AML-193 (cell line): ENCODE measurements at regions not wholly inside any gene's neighbourhood (a gene's known extent, or its start where the extent isn't known, plus 50 kb on each side); places are given as distances from the start of the nearest gene placed in this dataset.

Experiments
- DNase-seq, 2 experiments: peaks; one replicate each; lab custom pipeline; 2025; lab: John Stamatoyannopoulos, UW

- DNase-seq = no peak
Measured at GRCh38 chr2:18423636-18424035, 136.8 kb downstream of the RDH14 start.

- DNase-seq = no peak
Measured at GRCh38 chr2:18422432-18423165, 137.9 kb downstream of the RDH14 start.

- DNase-seq = no peak
Measured at GRCh38 chr2:18413676-18414396, 146.6 kb downstream of the RDH14 start.

- no peak for DNase-seq
Measured at GRCh38 chr2:18412980-18413675, 147.3 kb downstream of the RDH14 start.

DNA sequence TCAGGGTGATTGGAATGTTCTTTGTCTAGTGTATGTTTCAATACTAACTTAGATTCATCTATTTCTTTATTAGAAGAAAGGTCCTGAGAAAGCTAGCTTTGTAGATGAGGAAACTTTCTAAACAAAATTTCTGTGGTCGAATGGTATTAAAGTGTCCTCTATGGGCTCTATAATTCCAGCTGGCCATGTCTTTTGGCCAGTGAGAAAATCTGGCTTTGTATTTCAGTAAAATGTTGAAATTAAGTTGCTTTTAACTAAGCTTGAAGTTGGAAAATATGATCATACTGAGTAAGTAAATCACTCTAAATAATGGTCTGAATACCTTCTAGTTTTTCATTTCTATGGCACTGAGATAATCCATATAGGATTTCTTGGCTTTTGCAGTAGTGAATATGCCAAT, 148.8 kb downstream of the RDH14 start:
- DNase-seq = no peak

DNA sequence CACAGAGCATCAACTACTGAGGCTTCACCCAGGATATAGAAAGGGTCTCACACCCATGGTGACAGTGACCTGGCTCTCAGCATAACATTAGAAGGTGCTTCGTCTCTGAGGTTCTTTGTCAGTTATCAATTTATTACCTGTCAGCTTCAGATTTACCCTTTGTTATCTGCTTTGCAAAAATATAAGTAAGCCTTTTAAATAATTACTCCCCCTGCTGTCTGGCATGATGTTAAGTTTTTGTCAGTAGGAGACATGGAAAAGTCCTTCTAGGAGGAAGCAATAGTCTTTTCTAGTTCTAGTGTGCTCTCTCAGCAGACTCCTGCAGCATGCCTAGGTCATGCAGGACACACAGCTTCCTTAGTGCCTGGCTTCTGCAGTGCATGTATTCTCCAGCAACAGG, 149.9 kb downstream of the RDH14 start:
- DNase-seq = no peak

GRCh38 chr2:18408638-18409037, 151.8 kb downstream of the RDH14 start:
- no peak for DNase-seq

DNA sequence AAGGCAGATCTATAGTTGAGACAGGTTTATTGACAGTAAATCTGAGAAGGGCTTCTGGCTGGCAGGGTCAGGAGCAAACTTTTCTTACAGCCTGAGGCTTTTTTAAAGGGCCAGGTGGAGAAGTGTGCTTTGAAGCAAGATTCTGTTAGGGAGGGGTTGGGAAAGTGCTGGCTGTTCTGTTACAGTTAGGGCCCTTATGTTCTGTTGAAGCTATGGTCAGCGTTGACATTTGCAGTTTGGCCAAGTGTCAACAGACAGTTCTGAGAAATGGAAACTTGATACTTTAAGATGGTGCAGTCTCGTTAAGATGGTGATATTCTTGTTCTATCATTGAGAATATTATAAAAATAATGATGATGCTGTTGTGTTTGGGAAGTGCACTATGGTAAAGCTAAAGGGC, 154.2 kb downstream of the RDH14 start:
- no peak for DNase-seq

- no peak for DNase-seq
Measured at GRCh38 chr2:18404708-18405107, 155.7 kb downstream of the RDH14 start.

GRCh38 chr2:18403921-18404522, 156.4 kb downstream of the RDH14 start:
- DNase-seq = no peak

DNA sequence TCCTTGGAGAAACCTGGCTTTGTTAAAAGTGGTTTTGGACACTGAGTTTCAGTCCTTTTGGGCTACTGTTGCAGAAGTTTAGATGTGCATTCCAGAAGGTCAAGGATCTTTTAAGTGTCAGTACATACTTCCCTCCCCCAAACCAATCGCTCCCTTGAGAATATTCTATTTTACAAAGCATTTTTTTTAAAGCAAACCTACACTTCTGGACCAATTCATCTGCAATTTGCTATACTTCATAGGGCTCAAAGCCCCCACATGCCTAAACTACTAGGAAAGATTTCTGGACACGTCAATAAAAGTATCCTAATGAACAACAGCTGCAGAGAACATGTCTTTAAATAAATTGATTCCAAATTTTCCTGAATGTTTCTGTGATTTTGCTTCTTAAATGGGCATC, 157.6 kb downstream of the RDH14 start:
- DNase-seq = no peak

DNA sequence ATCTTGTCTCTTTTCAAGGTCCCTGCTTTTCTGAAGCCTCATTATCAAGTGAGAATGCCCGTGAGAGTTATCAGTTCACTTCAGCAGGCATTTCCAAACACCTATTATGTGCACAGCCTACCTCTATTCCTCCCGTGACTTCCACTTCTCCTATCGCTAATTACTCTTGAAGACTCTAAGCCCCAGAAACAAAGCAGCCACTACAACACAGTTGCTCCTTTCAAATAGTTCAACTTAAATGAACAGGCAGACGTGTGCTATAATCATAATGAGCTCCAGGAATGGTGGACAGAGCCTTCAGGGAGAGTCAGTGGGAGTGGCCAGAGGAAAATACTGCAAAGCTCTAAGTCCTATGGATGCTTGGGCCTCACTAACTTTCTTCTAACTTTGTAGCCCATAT, 159.0 kb downstream of the RDH14 start:
- no peak for DNase-seq

DNA sequence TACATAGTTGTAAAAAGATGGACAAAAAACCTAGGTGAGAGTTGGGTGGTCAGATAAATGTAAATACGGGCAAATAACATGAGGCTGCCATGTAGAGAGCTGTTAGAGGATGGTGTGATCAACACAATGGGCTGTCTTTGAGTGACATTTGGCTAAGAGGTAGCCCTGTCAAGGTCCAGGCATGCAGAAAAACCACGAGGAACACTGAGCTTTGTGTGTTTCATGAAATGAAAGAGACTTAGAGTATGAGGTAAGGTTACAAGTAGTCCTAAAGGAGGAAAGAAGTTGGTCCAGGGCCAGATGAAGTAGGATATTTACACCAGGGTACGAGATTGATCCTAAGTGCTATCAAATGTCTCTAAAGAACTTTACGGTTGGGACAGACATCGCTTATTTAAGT, 160.9 kb downstream of the RDH14 start:
- no peak for DNase-seq

DNA sequence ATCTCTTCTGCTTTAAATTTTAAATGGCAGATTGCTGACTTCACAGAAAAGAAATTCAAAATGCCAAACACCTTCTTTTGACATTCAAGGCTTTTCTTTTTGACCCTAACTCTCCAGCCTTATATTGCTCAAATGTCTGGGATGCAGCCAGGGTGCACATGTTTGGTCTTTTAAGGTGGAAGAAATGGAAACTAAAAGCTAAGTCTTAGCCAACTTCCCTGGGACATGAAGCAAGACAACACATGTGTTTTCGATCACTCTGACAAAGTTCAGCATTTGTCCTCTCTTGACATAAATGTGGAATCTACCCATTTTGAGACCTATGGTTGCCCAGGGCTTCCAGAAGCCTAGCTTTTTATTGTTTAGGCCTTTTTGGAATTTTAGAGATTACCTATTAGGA, 161.6 kb downstream of the RDH14 start:
- DNase-seq = no peak

GRCh38 chr2:18396329-18397010, 164.0 kb downstream of the RDH14 start:
- no peak for DNase-seq

- DNase-seq = no peak
Measured at GRCh38 chr2:18395555-18395954, 164.9 kb downstream of the RDH14 start.

- DNase-seq = peak; percentile 28 to 42
Measured at GRCh38 chr2:18387441-18388206, 172.8 kb downstream of the RDH14 start.

GRCh38 chr2:18384242-18384641, 176.2 kb downstream of the RDH14 start:
- DNase-seq = no peak

DNA sequence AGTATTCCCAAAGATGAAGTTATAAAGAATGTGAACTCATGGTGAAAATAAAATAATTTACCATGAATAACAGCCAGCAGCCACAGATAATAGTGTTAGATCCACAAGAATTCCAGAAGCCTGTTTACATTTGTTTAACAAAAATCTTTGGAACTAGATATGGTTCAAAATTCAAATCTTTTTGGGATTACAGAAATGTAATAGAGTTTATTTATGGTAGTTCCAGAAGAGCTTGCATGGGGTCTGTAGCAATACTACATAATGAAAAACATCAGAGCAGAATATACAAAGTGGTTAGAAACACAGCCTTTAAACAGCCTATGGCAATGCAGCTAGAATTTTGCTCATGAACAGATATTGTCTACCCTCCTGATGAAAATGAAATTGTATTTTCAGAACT, 179.1 kb downstream of the RDH14 start:
- no peak for DNase-seq

DNA sequence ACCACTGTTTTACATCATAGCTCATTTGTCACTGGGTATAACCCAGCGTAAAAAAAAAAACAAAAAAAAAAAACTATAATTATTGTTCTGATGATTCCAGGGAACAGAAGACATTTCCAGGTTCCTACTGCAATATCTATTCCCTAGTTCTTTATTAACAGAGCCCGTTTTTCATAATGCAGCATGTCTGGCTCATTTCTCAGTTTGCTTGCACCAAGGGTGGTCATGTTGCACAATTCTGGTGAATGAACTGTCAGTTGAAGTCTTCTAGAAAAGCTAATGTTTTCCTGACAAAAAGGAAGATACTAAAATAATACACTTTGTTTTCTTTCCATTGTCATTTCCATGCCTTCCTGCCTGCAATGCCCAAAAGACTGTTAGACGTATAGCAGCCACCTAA, 180.1 kb downstream of the RDH14 start:
- no peak for DNase-seq

DNA sequence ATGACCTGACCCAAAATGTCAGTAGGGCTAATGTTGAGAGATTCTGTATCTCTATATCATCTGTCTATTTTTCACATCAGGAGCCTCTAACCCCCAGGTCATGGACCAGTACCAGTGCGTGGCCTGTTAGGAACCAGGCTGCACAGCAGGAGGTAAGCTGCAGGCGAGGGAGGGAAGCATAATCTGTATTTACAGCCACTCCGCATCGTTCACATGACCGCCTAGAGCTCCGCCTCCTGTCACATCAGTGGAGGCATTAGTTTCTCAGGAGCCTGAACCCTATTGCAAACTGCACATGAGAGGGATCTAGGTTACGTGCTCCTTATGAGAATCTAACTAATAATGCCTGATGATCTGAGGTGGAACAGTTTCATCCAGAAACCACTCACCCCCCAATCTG, 180.6 kb downstream of the RDH14 start:
- DNase-seq = no peak
